ENCODE measurements at regions not wholly inside any gene's neighbourhood (a gene's known extent, or its start where the extent isn't known, plus 50 kb on each side); places are given as distances from the start of the nearest gene placed in this dataset.

GRCh38 chr13:73997964-73998363 lies 136.2 kb downstream of the KLF12 start:
- TF ChIP-seq, protein P1, sequence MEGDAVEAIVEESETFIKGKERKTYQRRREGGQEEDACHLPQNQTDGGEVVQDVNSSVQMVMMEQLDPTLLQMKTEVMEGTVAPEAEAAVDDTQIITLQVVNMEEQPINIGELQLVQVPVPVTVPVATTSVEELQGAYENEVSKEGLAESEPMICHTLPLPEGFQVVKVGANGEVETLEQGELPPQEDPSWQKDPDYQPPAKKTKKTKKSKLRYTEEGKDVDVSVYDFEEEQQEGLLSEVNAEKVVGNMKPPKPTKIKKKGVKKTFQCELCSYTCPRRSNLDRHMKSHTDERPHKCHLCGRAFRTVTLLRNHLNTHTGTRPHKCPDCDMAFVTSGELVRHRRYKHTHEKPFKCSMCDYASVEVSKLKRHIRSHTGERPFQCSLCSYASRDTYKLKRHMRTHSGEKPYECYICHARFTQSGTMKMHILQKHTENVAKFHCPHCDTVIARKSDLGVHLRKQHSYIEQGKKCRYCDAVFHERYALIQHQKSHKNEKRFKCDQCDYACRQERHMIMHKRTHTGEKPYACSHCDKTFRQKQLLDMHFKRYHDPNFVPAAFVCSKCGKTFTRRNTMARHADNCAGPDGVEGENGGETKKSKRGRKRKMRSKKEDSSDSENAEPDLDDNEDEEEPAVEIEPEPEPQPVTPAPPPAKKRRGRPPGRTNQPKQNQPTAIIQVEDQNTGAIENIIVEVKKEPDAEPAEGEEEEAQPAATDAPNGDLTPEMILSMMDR (conservative IDR thresholded peaks at IDR 0.05; ENCODE audit: low read length) = no peak
- TF ChIP-seq EZH2phosphoT487 (IDR thresholded peaks at IDR 0.05; ENCODE audit: borderline replicate concordance, low read depth, low read length) = no peak
